HFFc6 (cell line): ENCODE measurements at regions not wholly inside any gene's neighbourhood (a gene's known extent, or its start where the extent isn't known, plus 50 kb on each side); places are given as distances from the start of the nearest gene placed in this dataset.

Source experiments
- DNase-seq: peaks from one replicate; pipeline ENCODE4 v3.0.0-alpha.2; 2018
- H3K27ac Mint-ChIP-seq: 2 replicates; pipeline ENCODE4 v1.8.0; 2020; ENCODE audit warnings: mild to moderate bottlenecking, mixed read lengths
- H3K27me3 Mint-ChIP-seq: 2 replicates; pipeline ENCODE4 v1.8.0; 2021; ENCODE audit warnings: mild to moderate bottlenecking, moderate library complexity, mixed read lengths; ENCODE audit not compliant: insufficient read depth
- H3K36me3 Mint-ChIP-seq: 2 replicates; pipeline ENCODE4 v1.8.0; 2021; ENCODE audit warnings: low read depth, mixed read lengths
- H3K4me1 Mint-ChIP-seq: 2 replicates; pipeline ENCODE4 v1.8.0; 2020; ENCODE audit warnings: low read depth, mixed read lengths
- H3K4me3 Mint-ChIP-seq: 2 replicates; pipeline ENCODE4 v1.8.0; 2020; ENCODE audit warnings: mild to moderate bottlenecking, moderate library complexity, mixed read lengths
- H3K9me3 Mint-ChIP-seq: 2 replicates; pipeline ENCODE4 v1.8.0; 2020; ENCODE audit warnings: mild to moderate bottlenecking, mixed read lengths
- TF ChIP-seq, protein P1 (sequence below): fragments of 200-600 bp; sonication (generic); IDR thresholded peaks from 2 replicates; pipeline ENCODE4 v1.5.0; 2021; ENCODE audit warnings: antibody characterized with exemption, mild to moderate bottlenecking

DNA sequence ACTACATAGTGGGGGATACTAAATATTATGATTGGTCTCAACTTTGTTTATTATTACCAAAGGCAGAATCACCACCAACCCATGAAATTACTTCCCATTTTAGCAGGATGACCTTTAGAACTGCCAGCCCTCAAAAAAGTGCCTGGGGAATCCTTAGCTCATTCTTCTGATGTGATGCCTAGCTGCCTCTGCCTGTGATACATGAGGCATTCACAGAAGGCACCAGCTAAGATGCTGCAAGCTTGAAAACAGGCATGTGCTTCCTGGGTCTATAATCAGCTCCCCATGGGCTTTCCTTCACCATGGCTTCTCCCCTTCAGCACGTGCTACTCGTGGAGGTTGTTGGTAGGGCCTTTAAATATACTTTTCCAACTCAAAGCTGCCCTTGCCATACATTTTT, 50.4 kb upstream of the ARHGAP20 start:
- Mint-ChIP-seq H3K36me3 (no peaks in the 10 kb centered on the region), H3K27me3 (peaks cover 2% of the 10 kb centered on the region; the same call in 1 of the 2 replicates), H3K27ac (no peak overlapping the region), H3K4me1 (peaks cover 9% of the 10 kb centered on the region), H3K9me3 (no peaks in the 10 kb centered on the region), H3K4me3 (no peak overlapping the region)
- TF ChIP-seq, protein P1, sequence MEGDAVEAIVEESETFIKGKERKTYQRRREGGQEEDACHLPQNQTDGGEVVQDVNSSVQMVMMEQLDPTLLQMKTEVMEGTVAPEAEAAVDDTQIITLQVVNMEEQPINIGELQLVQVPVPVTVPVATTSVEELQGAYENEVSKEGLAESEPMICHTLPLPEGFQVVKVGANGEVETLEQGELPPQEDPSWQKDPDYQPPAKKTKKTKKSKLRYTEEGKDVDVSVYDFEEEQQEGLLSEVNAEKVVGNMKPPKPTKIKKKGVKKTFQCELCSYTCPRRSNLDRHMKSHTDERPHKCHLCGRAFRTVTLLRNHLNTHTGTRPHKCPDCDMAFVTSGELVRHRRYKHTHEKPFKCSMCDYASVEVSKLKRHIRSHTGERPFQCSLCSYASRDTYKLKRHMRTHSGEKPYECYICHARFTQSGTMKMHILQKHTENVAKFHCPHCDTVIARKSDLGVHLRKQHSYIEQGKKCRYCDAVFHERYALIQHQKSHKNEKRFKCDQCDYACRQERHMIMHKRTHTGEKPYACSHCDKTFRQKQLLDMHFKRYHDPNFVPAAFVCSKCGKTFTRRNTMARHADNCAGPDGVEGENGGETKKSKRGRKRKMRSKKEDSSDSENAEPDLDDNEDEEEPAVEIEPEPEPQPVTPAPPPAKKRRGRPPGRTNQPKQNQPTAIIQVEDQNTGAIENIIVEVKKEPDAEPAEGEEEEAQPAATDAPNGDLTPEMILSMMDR = no peak
- DNase-seq = no peak
